ENCODE measurements at regions not wholly inside any gene's neighbourhood (a gene's known extent, or its start where the extent isn't known, plus 50 kb on each side); places are given as distances from the start of the nearest gene placed in this dataset.

DNA sequence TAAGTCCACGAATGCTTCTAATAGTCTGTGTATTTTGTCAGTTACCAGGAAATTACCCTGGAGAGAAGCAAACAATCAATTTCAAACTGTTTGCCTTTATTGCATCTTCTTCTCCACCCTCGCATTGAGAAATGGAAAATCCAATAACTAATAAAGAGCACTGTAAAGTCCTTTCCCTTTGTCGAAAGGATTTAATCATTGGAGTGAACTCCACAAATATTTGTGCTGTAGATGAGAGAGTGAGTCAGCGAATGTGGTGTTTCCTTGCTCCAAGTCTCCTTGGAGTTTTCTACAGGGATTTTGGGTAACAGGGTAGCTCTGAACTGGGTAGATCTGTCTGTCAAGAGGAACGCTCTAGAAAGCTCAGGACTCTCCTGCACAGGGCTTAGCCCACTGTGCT is 240.2 kb downstream of the KCNS3 start:
- H3K27ac Mint-ChIP-seq (ENCODE audit: unreplicated experiment) = no peak overlapping the region
- no peak for TF ChIP-seq CTCF (conservative IDR thresholded peaks at IDR 0.05)
- H3K9me3 Mint-ChIP-seq = peaks cover 2% of the 10 kb centered on the region
- H3K4me3 Mint-ChIP-seq = no peak overlapping the region
- no peaks in the 10 kb centered on the region for H3K27me3 Mint-ChIP-seq (ENCODE audit: low read depth)
- no peaks in the 10 kb centered on the region for H3K4me1 Mint-ChIP-seq
- no peak for DNase-seq (ENCODE audit: low read depth, low spot score)
- no peaks in the 10 kb centered on the region for H3K36me3 Mint-ChIP-seq (ENCODE audit: low read depth)

GRCh38 chr2:18117592-18117991 is 239.1 kb downstream of the KCNS3 start:
- H3K27ac Mint-ChIP-seq (ENCODE audit: unreplicated experiment) = no peak overlapping the region
- peak; percentile 49 for TF ChIP-seq CTCF (conservative IDR thresholded peaks at IDR 0.05)
- no peaks in the 10 kb centered on the region for H3K36me3 Mint-ChIP-seq (ENCODE audit: low read depth)
- H3K4me3 Mint-ChIP-seq = no peak overlapping the region
- H3K9me3 Mint-ChIP-seq = peaks cover 2% of the 10 kb centered on the region
- H3K4me1 Mint-ChIP-seq = no peaks in the 10 kb centered on the region
- peak; percentile 25 for DNase-seq (ENCODE audit: low read depth, low spot score)
- no peaks in the 10 kb centered on the region for H3K27me3 Mint-ChIP-seq (ENCODE audit: low read depth)

GRCh38 chr2:18110222-18110621 is 231.8 kb downstream of the KCNS3 start:
- Mint-ChIP-seq H3K4me1 (peaks cover 16% of the 10 kb centered on the region), H3K4me3 (no peak overlapping the region), H3K27me3 (ENCODE audit: low read depth) (no peaks in the 10 kb centered on the region), H3K27ac (ENCODE audit: unreplicated experiment) (no peak overlapping the region), H3K9me3 (no peaks in the 10 kb centered on the region), H3K36me3 (ENCODE audit: low read depth) (no peaks in the 10 kb centered on the region)
- no peak for TF ChIP-seq CTCF (conservative IDR thresholded peaks at IDR 0.05)
- DNase-seq (ENCODE audit: low read depth, low spot score) = no peak

- Mint-ChIP-seq H3K4me1 (peaks cover 26% of the 10 kb centered on the region), H3K27me3 (ENCODE audit: low read depth) (no peaks in the 10 kb centered on the region), H3K36me3 (ENCODE audit: low read depth) (no peaks in the 10 kb centered on the region), H3K4me3 (no peak overlapping the region), H3K9me3 (peaks cover 2% of the 10 kb centered on the region), H3K27ac (ENCODE audit: unreplicated experiment) (no peak overlapping the region)
- DNase-seq (ENCODE audit: low read depth, low spot score) = no peak
- no peak for TF ChIP-seq CTCF (conservative IDR thresholded peaks at IDR 0.05)
Measured at GRCh38 chr2:18106841-18107240, 228.4 kb downstream of the KCNS3 start.

DNA sequence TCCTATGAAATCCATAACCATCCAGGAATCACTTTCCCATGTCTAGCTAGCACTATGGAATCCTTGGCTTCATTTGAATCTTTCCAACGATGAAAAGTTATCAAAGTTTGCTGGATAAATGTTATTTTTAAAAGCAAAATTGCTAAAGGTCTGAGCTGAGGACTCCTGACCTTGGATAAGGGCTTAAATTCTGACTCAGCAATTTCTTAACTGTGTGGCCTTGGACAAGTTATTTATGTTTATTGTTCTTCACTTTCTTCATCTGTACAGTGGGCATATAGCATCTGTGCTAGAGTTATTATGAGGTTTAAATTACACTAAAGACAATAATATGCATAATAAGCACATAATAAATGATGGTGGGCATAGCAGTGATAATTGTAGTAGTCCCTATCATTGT is 227.5 kb downstream of the KCNS3 start:
- DNase-seq (ENCODE audit: low read depth, low spot score) = no peak
- Mint-ChIP-seq H3K27me3 (ENCODE audit: low read depth) (no peaks in the 10 kb centered on the region), H3K4me1 (peaks cover 26% of the 10 kb centered on the region), H3K9me3 (peaks cover 2% of the 10 kb centered on the region), H3K36me3 (ENCODE audit: low read depth) (no peaks in the 10 kb centered on the region), H3K27ac (ENCODE audit: unreplicated experiment) (peak overlapping the region; percentile 90), H3K4me3 (no peak overlapping the region)
- TF ChIP-seq CTCF (conservative IDR thresholded peaks at IDR 0.05) = no peak

All from neural crest cell (in vitro differentiated cells).